ENCODE measurements at regions not wholly inside any gene's neighbourhood (a gene's known extent, or its start where the extent isn't known, plus 50 kb on each side); places are given as distances from the start of the nearest gene placed in this dataset.

DNA sequence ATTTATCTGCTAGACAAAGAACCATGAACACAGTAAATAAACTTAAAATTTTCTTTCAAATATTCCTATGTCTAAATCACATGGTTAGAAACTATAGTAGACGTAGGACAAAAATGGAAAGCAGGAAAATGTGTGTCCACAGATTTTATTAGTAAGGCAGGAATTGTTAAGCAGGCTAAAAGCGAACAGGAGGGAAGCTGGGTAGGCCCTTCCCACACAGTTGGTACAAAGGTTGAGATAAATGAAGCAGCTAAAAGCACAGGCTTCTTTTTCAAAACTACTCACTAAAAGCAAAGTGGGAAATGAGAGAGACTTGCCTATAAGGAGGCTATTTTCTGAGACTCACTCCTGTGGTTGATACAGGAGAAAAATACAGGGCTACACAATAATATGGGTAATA, 108.1 kb upstream of the PABPC4L start (continued):
- TF ChIP-seq EZH2phosphoT487 (IDR thresholded peaks at IDR 0.05; ENCODE audit: unreplicated experiment) (no peak), CTCF (conservative IDR thresholded peaks at IDR 0.05; ENCODE audit: low read depth in 2 of 2) (no peak), ZNF114 (CRISPR knock-in tag; IDR thresholded peaks at IDR 0.05) (no peak), ETS1 (IDR thresholded peaks at IDR 0.05) (no peak), CREB1 (CRISPR knock-in tag; IDR thresholded peaks at IDR 0.05; ENCODE audit: low read depth) (no peak), STAT1 (IDR thresholded peaks at IDR 0.05; ENCODE audit: unreplicated experiment) (no peak), EZH2 (IDR thresholded peaks at IDR 0.05; ENCODE audit: low read depth, unreplicated experiment) (no peak), POLR2AphosphoS5 (IDR thresholded peaks at IDR 0.05; ENCODE audit: low read depth) (no peak)
- TF ChIP-seq, protein P1, sequence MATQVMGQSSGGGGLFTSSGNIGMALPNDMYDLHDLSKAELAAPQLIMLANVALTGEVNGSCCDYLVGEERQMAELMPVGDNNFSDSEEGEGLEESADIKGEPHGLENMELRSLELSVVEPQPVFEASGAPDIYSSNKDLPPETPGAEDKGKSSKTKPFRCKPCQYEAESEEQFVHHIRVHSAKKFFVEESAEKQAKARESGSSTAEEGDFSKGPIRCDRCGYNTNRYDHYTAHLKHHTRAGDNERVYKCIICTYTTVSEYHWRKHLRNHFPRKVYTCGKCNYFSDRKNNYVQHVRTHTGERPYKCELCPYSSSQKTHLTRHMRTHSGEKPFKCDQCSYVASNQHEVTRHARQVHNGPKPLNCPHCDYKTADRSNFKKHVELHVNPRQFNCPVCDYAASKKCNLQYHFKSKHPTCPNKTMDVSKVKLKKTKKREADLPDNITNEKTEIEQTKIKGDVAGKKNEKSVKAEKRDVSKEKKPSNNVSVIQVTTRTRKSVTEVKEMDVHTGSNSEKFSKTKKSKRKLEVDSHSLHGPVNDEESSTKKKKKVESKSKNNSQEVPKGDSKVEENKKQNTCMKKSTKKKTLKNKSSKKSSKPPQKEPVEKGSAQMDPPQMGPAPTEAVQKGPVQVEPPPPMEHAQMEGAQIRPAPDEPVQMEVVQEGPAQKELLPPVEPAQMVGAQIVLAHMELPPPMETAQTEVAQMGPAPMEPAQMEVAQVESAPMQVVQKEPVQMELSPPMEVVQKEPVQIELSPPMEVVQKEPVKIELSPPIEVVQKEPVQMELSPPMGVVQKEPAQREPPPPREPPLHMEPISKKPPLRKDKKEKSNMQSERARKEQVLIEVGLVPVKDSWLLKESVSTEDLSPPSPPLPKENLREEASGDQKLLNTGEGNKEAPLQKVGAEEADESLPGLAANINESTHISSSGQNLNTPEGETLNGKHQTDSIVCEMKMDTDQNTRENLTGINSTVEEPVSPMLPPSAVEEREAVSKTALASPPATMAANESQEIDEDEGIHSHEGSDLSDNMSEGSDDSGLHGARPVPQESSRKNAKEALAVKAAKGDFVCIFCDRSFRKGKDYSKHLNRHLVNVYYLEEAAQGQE (IDR thresholded peaks at IDR 0.05; ENCODE audit: unreplicated experiment) = no peak

DNA sequence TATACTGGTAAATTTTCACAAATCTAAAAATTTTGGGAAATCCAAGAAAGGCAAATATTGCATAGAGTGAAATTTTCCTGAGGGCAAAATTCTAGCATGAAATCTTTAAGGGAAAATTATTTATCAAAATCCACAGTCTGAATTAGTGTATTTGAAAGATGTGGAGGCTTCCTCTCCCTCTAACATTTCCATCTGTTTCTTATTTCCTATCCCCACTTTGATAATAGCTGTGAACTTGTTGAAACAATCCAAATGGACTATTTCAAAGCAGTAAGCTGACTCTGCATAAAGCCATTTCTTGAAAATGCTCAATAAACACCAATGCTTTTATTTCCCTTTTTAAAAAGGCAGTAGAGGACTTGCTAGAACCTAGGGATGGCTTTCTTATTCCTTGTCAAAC, 107.3 kb upstream of the PABPC4L start:
- Histone ChIP-seq H3F3A (replicated peaks; ENCODE audit: low read depth) (no peaks in the 10 kb centered on the region), H3K79me2 (replicated peaks; ENCODE audit: insufficient read depth) (no peaks in the 10 kb centered on the region), H4K20me1 (replicated peaks; ENCODE audit: insufficient read depth) (no peaks in the 10 kb centered on the region), H3K27ac (ENCODE audit: low read depth) (no peak overlapping the region), H3K9me2 (ENCODE audit: insufficient read depth) (no peaks in the 10 kb centered on the region), H3K4me3 (no peak overlapping the region), H2AFZ (no peak overlapping the region), H3K36me3 (ENCODE audit: insufficient read depth) (no peaks in the 10 kb centered on the region), H3K4me2 (no peak overlapping the region), H3K27me3 (ENCODE audit: insufficient read depth) (no peaks in the 10 kb centered on the region), H3K4me1 (ENCODE audit: insufficient read depth) (no peaks in the 10 kb centered on the region)
- Mint-ChIP-seq H3K36me3 (ENCODE audit: low read depth) (no peaks in the 10 kb centered on the region), H3K27ac (no peak overlapping the region), H3K4me3 (no peak overlapping the region), H3K9me3 (no peaks in the 10 kb centered on the region), H3K4me1 (no peaks in the 10 kb centered on the region), H3K27me3 (ENCODE audit: insufficient read depth, low read depth, poor library complexity) (no peaks in the 10 kb centered on the region)
- no peak for DNase-seq (ENCODE audit: low spot score)
- no peak for ATAC-seq
- TF ChIP-seq EZH2 (IDR thresholded peaks at IDR 0.05; ENCODE audit: low read depth, unreplicated experiment) = no peak
- no peak for TF ChIP-seq EZH2phosphoT487 (IDR thresholded peaks at IDR 0.05; ENCODE audit: unreplicated experiment)
- no peak for TF ChIP-seq JUNB (IDR thresholded peaks at IDR 0.05; ENCODE audit: unreplicated experiment)
- no peak for TF ChIP-seq CTCF (conservative IDR thresholded peaks at IDR 0.05; ENCODE audit: low read depth in 2 of 2)
- no peak for TF ChIP-seq STAT1 (IDR thresholded peaks at IDR 0.05; ENCODE audit: unreplicated experiment)
- TF ChIP-seq CREB1 (CRISPR knock-in tag; IDR thresholded peaks at IDR 0.05; ENCODE audit: low read depth) = no peak
- no peak for TF ChIP-seq NANOG (IDR thresholded peaks at IDR 0.05; ENCODE audit: borderline replicate concordance)
- TF ChIP-seq, protein P1 (IDR thresholded peaks at IDR 0.05; ENCODE audit: unreplicated experiment) = no peak
- TF ChIP-seq POLR2AphosphoS5 (IDR thresholded peaks at IDR 0.05; ENCODE audit: low read depth) = no peak
